HCT116 (cell line): ENCODE measurements at regions not wholly inside any gene's neighbourhood (a gene's known extent, or its start where the extent isn't known, plus 50 kb on each side); places are given as distances from the start of the nearest gene placed in this dataset.

Source experiments
- CEBPB ChIP-seq: IDR thresholded peaks from 2 replicates; pipeline ENCODE4 v1.6.1; 2012; ENCODE audit warnings: low read depth
- POLR2AphosphoS5 ChIP-seq: IDR thresholded peaks from 2 replicates; pipeline ENCODE4 v1.6.1; 2011; ENCODE audit warnings: mild to moderate bottlenecking, low read depth, low read length, moderate library complexity
- SIN3A ChIP-seq: IDR thresholded peaks from 2 replicates; pipeline ENCODE4 v1.6.1; 2012; ENCODE audit warnings: low read depth
- TF ChIP-seq, protein P1 (sequence below), 3 experiments: fragments of 200-600 bp in 1 of 3; sonication (generic) in 1 of 3; IDR thresholded peaks in 2 of 3; conservative IDR thresholded peaks in 1 of 3; 2 replicates each; pipeline ENCODE4 v1.5.1; 2012 to 2017; ENCODE audit warnings: low read depth in 2 of 3, low read length in 2 of 3, antibody characterized with exemption in 1 of 3, borderline replicate concordance in 1 of 3, control low read depth in 1 of 3, mild to moderate bottlenecking in 1 of 3, mixed read lengths in 1 of 3, mixed run types in 1 of 3, moderate library complexity in 1 of 3; ENCODE audit not compliant: insufficient read depth in 1 of 3

DNA sequence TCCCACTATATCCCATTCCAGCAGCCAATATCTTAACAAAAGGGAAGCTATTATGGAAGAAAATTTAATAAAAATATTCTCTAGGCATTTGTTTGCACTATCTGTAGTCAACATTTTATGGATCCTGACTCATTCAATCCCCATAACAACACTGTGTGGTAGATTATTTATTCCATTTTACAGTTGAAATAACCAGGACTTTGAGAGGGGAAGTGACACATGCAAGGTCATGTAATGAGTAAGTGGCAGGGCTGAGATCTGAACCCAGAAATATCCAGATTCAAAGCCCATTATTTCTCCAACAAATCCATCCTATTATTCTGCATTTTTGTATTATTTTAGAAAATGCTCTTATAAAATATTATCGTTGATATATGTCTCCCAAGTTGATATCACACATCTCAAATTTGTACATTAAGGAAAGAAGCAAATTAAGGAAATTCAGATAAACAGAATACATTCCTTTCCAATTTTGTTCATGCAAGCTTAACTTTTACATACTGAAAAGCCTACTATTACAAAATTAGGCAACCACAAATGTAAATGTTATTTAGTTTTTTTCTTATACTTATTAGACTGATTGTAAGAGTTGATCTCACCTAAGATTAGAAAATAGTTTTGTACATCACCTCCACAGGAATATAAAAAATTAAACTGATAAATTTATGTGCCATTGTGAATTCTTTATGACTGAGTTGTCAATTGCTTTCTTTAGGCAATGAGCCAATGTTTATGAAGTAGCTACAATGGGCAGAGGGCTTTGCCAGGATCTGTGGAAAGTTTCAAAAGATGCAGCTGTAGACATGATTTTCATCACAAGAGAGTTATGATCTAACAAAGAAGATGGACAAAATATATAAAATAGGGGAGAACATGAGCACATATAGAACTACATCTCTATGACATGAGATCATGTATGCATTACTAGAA is 55.1 kb upstream of the E2F7 start:
- TF ChIP-seq POLR2AphosphoS5 (no peak), SIN3A (no peak), CEBPB (peak; percentile 34)
- TF ChIP-seq, protein P1, sequence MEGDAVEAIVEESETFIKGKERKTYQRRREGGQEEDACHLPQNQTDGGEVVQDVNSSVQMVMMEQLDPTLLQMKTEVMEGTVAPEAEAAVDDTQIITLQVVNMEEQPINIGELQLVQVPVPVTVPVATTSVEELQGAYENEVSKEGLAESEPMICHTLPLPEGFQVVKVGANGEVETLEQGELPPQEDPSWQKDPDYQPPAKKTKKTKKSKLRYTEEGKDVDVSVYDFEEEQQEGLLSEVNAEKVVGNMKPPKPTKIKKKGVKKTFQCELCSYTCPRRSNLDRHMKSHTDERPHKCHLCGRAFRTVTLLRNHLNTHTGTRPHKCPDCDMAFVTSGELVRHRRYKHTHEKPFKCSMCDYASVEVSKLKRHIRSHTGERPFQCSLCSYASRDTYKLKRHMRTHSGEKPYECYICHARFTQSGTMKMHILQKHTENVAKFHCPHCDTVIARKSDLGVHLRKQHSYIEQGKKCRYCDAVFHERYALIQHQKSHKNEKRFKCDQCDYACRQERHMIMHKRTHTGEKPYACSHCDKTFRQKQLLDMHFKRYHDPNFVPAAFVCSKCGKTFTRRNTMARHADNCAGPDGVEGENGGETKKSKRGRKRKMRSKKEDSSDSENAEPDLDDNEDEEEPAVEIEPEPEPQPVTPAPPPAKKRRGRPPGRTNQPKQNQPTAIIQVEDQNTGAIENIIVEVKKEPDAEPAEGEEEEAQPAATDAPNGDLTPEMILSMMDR (IDR thresholded peaks at IDR 0.05 in 2 of 3, conservative IDR thresholded peaks at IDR 0.05 in 1 of 3; ENCODE audit: borderline replicate concordance in 1 of 3, insufficient read depth in 1 of 3, low read depth in 2 of 3, low read length in 2 of 3), result no peak
